ENCODE measurements at regions not wholly inside any gene's neighbourhood (a gene's known extent, or its start where the extent isn't known, plus 50 kb on each side); places are given as distances from the start of the nearest gene placed in this dataset.

GRCh38 chr6:21759721-21760120 is 166.2 kb downstream of the SOX4 start:
- TF ChIP-seq, protein P1, sequence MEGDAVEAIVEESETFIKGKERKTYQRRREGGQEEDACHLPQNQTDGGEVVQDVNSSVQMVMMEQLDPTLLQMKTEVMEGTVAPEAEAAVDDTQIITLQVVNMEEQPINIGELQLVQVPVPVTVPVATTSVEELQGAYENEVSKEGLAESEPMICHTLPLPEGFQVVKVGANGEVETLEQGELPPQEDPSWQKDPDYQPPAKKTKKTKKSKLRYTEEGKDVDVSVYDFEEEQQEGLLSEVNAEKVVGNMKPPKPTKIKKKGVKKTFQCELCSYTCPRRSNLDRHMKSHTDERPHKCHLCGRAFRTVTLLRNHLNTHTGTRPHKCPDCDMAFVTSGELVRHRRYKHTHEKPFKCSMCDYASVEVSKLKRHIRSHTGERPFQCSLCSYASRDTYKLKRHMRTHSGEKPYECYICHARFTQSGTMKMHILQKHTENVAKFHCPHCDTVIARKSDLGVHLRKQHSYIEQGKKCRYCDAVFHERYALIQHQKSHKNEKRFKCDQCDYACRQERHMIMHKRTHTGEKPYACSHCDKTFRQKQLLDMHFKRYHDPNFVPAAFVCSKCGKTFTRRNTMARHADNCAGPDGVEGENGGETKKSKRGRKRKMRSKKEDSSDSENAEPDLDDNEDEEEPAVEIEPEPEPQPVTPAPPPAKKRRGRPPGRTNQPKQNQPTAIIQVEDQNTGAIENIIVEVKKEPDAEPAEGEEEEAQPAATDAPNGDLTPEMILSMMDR (IDR thresholded peaks at IDR 0.05), result no peak
- TF ChIP-seq POLR2A (IDR thresholded peaks at IDR 0.05), result no peak
- no peak for TF ChIP-seq EP300 (IDR thresholded peaks at IDR 0.05)

Measured in suprapubic skin (tissue), 3 donors.